ENCODE measurements at regions not wholly inside any gene's neighbourhood (a gene's known extent, or its start where the extent isn't known, plus 50 kb on each side); places are given as distances from the start of the nearest gene placed in this dataset.

DNA sequence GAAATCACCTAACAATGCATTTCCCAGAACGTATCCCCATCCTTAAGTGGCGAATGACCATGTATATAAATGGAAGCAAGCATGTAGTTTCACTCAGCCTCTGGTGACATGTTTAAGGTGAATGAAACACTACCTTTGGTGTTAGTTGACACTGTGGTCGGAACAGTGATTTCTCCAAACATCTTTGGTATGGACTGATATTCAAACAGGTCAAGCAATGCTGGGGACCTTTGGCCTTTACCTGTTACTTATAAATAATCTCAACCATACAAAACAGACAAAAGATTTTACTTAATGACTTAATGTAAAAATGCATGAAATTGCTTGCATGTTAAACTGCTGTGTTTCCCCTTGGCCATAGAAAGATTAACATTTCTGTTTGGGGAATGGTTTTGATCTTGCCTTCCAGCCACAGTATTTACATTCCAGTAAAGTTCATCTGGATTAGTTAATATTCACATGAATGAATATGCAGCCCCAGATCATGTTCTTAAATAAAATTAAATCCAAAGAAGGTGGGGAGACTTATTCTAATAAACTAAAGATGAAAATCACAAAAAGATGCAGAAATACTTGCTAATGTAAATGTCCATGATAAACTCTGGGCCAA is 74.4 kb upstream of the HES1 start:
- no peak overlapping the region for H2AFZ ChIP-seq (ENCODE audit: control insufficient read depth, low read length)
- no peak for TF ChIP-seq EZH2 (IDR thresholded peaks at IDR 0.05; ENCODE audit: low read length)
- no peak for TF ChIP-seq CTCF (optimal IDR thresholded peaks at IDR 0.05 in 1 of 3, IDR thresholded peaks at IDR 0.05 in 1 of 3, conservative IDR thresholded peaks at IDR 0.05 in 1 of 3; ENCODE audit: extremely low read depth in 1 of 3, insufficient read depth in 2 of 3, low read length in 3 of 3)
- H3K9ac ChIP-seq (ENCODE audit: control insufficient read depth, extremely low read depth, insufficient read depth, low read length) = no peak overlapping the region
- H3K36me3 ChIP-seq (ENCODE audit: control insufficient read depth in 2 of 2, extremely low read depth in 1 of 2, insufficient read depth in 2 of 2, low read length in 2 of 2) = no peaks in the 10 kb centered on the region
- no peaks in the 10 kb centered on the region for H3K79me2 ChIP-seq (ENCODE audit: control insufficient read depth, insufficient read depth, low read length)
- no peaks in the 10 kb centered on the region for H3K27me3 ChIP-seq (ENCODE audit: control insufficient read depth, extremely low read depth, insufficient read depth, low read length)
- H4K20me1 ChIP-seq (ENCODE audit: control insufficient read depth, extremely low read depth, insufficient read depth, low read length) = no peaks in the 10 kb centered on the region
- FAIRE-seq (no peak), DNase-seq (ENCODE audit: low read depth, low spot score) (no peak)
- no peak overlapping the region for H3K4me2 ChIP-seq (ENCODE audit: control insufficient read depth, extremely low read depth, insufficient read depth, low read depth, low read length)
- no peak overlapping the region for H3K27ac ChIP-seq (ENCODE audit: control insufficient read depth, insufficient read depth, low read length)
- no peaks in the 10 kb centered on the region for H3K9me3 ChIP-seq (ENCODE audit: control insufficient read depth, low read depth, low read length)
- dilution Hi-C loops (cut with MboI; ENCODE audit: extremely low pct_ligation_motif_present, low sequenced_read_pairs) = no loop called here
- no peak overlapping the region for H3K4me3 ChIP-seq (ENCODE audit: control insufficient read depth in 2 of 3, extremely low read depth in 1 of 3, insufficient read depth in 2 of 3, low read depth in 1 of 3, low read length in 3 of 3)
- H3K4me1 ChIP-seq (ENCODE audit: control insufficient read depth, extremely low read depth, insufficient read depth, low read length) = peaks cover 9% of the 10 kb centered on the region
- no peaks in the 10 kb centered on the region for H3K9me1 ChIP-seq (ENCODE audit: control insufficient read depth, extremely low read depth, insufficient read depth, low read length)

DNA sequence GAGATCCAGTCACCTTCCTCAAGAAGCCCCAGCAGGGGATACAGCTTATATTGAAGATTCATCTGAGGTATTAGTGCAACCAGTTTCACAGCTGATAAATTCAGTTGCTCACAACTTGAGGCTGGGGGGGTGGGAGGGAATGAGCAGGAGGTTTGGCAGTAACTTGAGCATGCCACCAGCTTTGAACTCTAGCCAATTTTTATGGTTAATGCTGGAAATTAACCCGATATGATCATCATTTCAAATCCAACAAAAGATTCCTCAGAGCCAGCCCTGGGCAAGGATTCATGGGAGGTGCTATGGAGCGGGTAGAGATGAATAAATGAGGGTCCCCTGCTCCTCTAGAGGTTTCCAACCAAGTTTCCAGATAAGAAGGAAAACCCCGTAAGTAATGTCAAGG is 73.1 kb upstream of the HES1 start:
- no peaks in the 10 kb centered on the region for H3K27me3 ChIP-seq (ENCODE audit: control insufficient read depth, extremely low read depth, insufficient read depth, low read length)
- DNase-seq (ENCODE audit: low read depth, low spot score) = no peak
- H3K79me2 ChIP-seq (ENCODE audit: control insufficient read depth, insufficient read depth, low read length) = no peaks in the 10 kb centered on the region
- no peaks in the 10 kb centered on the region for H3K9me3 ChIP-seq (ENCODE audit: control insufficient read depth, low read depth, low read length)
- no peak overlapping the region for H3K27ac ChIP-seq (ENCODE audit: control insufficient read depth, insufficient read depth, low read length)
- no peak overlapping the region for H3K4me3 ChIP-seq (ENCODE audit: control insufficient read depth in 2 of 3, extremely low read depth in 1 of 3, insufficient read depth in 2 of 3, low read depth in 1 of 3, low read length in 3 of 3)
- H3K4me2 ChIP-seq (ENCODE audit: control insufficient read depth, extremely low read depth, insufficient read depth, low read depth, low read length) = no peak overlapping the region
- dilution Hi-C loops (cut with MboI; ENCODE audit: extremely low pct_ligation_motif_present, low sequenced_read_pairs) = no loop called here
- H3K36me3 ChIP-seq (ENCODE audit: control insufficient read depth in 2 of 2, extremely low read depth in 1 of 2, insufficient read depth in 2 of 2, low read length in 2 of 2) = no peaks in the 10 kb centered on the region
- no peaks in the 10 kb centered on the region for H4K20me1 ChIP-seq (ENCODE audit: control insufficient read depth, extremely low read depth, insufficient read depth, low read length)
- no peaks in the 10 kb centered on the region for H3K9me1 ChIP-seq (ENCODE audit: control insufficient read depth, extremely low read depth, insufficient read depth, low read length)
- no peak for FAIRE-seq
- no peak overlapping the region for H3K9ac ChIP-seq (ENCODE audit: control insufficient read depth, extremely low read depth, insufficient read depth, low read length)
- no peak for TF ChIP-seq EZH2 (IDR thresholded peaks at IDR 0.05; ENCODE audit: low read length)
- TF ChIP-seq CTCF (optimal IDR thresholded peaks at IDR 0.05 in 1 of 3, IDR thresholded peaks at IDR 0.05 in 1 of 3, conservative IDR thresholded peaks at IDR 0.05 in 1 of 3; ENCODE audit: extremely low read depth in 1 of 3, insufficient read depth in 2 of 3, low read length in 3 of 3) = no peak
- H3K4me1 ChIP-seq (ENCODE audit: control insufficient read depth, extremely low read depth, insufficient read depth, low read length) = peaks cover 2% of the 10 kb centered on the region
- H2AFZ ChIP-seq (ENCODE audit: control insufficient read depth, low read length) = no peak overlapping the region

All from keratinocyte (primary cell).